CD8-positive, alpha-beta memory T cell (primary cell): ENCODE measurements at regions not wholly inside any gene's neighbourhood (a gene's known extent, or its start where the extent isn't known, plus 50 kb on each side); places are given as distances from the start of the nearest gene placed in this dataset.
A peak's percentile ranks its signal among the peaks of the same experiment; 100 is the strongest.

Experiments used
- CTCF ChIA-PET: fragments of 350-600 bp; sonication (Branson Sonifier 250); formaldehyde crosslinking; loops from one replicate; lab custom pipeline; 2021; ENCODE audit warnings: antibody characterized with exemption; lab: Charles Lee
- POLR2A ChIA-PET: fragments of 350-600 bp; sonication (Branson Sonifier 250); formaldehyde crosslinking; loops from one replicate; lab custom pipeline; 2021; ENCODE audit warnings: antibody characterized with exemption; lab: Charles Lee
- DNase-seq, 5 donors: peaks; one replicate each; pipeline versions ENCODE4 v3.0.0 to v3.0.0-alpha.2; 2020 to 2022; ENCODE audit warnings: mixed read lengths in 1 of 5
- H3K27ac ChIP-seq: one replicate; pipeline ENCODE4 v1.7.0; 2013; ENCODE audit warnings: low read depth, mild to moderate bottlenecking, low read length, moderate library complexity
- H3K27me3 ChIP-seq: 2 replicates; pipeline ENCODE4 v1.7.0; 2013; ENCODE audit warnings: low read length, mild to moderate bottlenecking; ENCODE audit not compliant: insufficient read depth, poor library complexity, severe bottlenecking
- H3K36me3 ChIP-seq: 2 replicates; pipeline ENCODE4 v1.7.0; 2013; ENCODE audit warnings: mild to moderate bottlenecking, low read length, moderate library complexity; ENCODE audit not compliant: insufficient read depth
- H3K4me1 ChIP-seq: 2 replicates; pipeline ENCODE4 v1.7.0; 2013; ENCODE audit warnings: mild to moderate bottlenecking, low read length, moderate library complexity; ENCODE audit not compliant: insufficient read depth
- H3K4me3 ChIP-seq: 2 replicates; pipeline ENCODE4 v1.7.0; 2013; ENCODE audit warnings: mild to moderate bottlenecking, low read length
- H3K9me3 ChIP-seq: 2 replicates; pipeline ENCODE4 v1.7.0; 2013; ENCODE audit warnings: mild to moderate bottlenecking, low read length
- H3K27ac Mint-ChIP-seq, 8 donors: one replicate each; pipeline ENCODE4 v1.8.0; 2020 to 2021; ENCODE audit warnings: mixed read lengths in 8 of 8, mild to moderate bottlenecking in 6 of 8, inconsistent platforms in 3 of 8, moderate library complexity in 3 of 8
- H3K27me3 Mint-ChIP-seq, 2 donors: one replicate each; pipeline ENCODE4 v1.8.0; 2020 to 2021; ENCODE audit warnings: mixed read lengths in 2 of 2, mild to moderate bottlenecking in 1 of 2, moderate library complexity in 1 of 2
- H3K36me3 Mint-ChIP-seq, 3 donors: one replicate each; pipeline ENCODE4 v1.8.0; 2020 to 2021; ENCODE audit warnings: mixed read lengths in 3 of 3, inconsistent platforms in 1 of 3, mild to moderate bottlenecking in 1 of 3
- H3K4me1 Mint-ChIP-seq, 3 donors: one replicate each; pipeline ENCODE4 v1.8.0; 2020 to 2021; ENCODE audit warnings: mixed read lengths in 3 of 3, inconsistent platforms in 1 of 3, mild to moderate bottlenecking in 1 of 3
- H3K4me3 Mint-ChIP-seq, 7 donors: one replicate each; pipeline ENCODE4 v1.8.0; 2020 to 2021; ENCODE audit warnings: mixed read lengths in 7 of 7, mild to moderate bottlenecking in 6 of 7, moderate library complexity in 4 of 7, inconsistent platforms in 2 of 7
- H3K9me3 Mint-ChIP-seq, 5 donors: one replicate each; pipeline ENCODE4 v1.8.0; 2020 to 2022; ENCODE audit warnings: mixed read lengths in 5 of 5, mild to moderate bottlenecking in 3 of 5, moderate library complexity in 2 of 5, inconsistent platforms in 1 of 5

GRCh38 chr2:147037048-147037447, 807.8 kb upstream of the ACVR2A start:
- H3K27me3 ChIP-seq: no peaks in the 10 kb centered on the region
- H3K27ac ChIP-seq: no peak overlapping the region
- peaks cover 0 to 5% (median 0%) of the 10 kb centered on the region in 3 donors for H3K4me1 Mint-ChIP-seq
- DNase-seq: no peak
- peaks cover 0 to 2% (median 0%) of the 10 kb centered on the region in 3 donors for H3K36me3 Mint-ChIP-seq
- no peak overlapping the region for H3K4me3 ChIP-seq
- ChIA-PET POLR2A (no interaction called here), CTCF (no interaction called here)
- peaks cover 0 to 3% (median 0%) of the 10 kb centered on the region in 5 donors for H3K9me3 Mint-ChIP-seq
- no peaks in the 10 kb centered on the region for H3K27me3 Mint-ChIP-seq
- H3K4me1 ChIP-seq: no peaks in the 10 kb centered on the region
- H3K9me3 ChIP-seq: no peaks in the 10 kb centered on the region
- H3K4me3 Mint-ChIP-seq: peak overlapping the region in 1 of 7 donors; percentile 37
- peak overlapping the region in 1 of 8 donors; percentile 66 for H3K27ac Mint-ChIP-seq
- no peaks in the 10 kb centered on the region for H3K36me3 ChIP-seq

GRCh38 chr2:147033044-147033443, 811.8 kb upstream of the ACVR2A start:
- H3K4me1 Mint-ChIP-seq: peaks cover 0 to 5% (median 0%) of the 10 kb centered on the region in 3 donors
- H3K9me3 Mint-ChIP-seq: peaks cover 0 to 2% (median 0%) of the 10 kb centered on the region in 5 donors
- no peaks in the 10 kb centered on the region for H3K27me3 Mint-ChIP-seq
- POLR2A ChIA-PET: no interaction called here
- no peaks in the 10 kb centered on the region for H3K4me1 ChIP-seq
- H3K4me3 Mint-ChIP-seq: no peak overlapping the region
- H3K27ac ChIP-seq: no peak overlapping the region
- H3K36me3 Mint-ChIP-seq: peaks cover 0 to 2% (median 0%) of the 10 kb centered on the region in 3 donors
- CTCF ChIA-PET: no interaction called here
- no peak for DNase-seq
- H3K9me3 ChIP-seq: no peaks in the 10 kb centered on the region
- no peaks in the 10 kb centered on the region for H3K36me3 ChIP-seq
- H3K27me3 ChIP-seq: no peaks in the 10 kb centered on the region
- no peak overlapping the region for H3K4me3 ChIP-seq
- H3K27ac Mint-ChIP-seq: no peak overlapping the region

DNA sequence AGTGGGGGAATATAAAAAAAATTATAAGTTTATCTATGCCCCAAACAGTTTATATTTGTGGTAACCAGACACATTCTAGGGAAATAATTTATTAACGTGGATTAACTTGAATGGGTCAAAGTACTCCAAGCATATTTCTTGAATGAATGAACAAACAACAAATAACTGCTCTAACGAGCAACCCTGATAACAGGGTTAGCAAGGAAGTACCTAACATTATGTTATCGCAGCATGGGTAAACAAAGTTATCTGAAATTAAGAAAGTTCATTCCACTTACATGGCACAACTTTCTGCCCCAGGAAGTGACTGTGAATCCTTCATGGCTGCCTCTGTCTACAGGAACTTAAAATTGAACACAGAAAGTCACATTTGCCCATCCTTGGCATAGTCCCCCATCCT, 812.9 kb upstream of the ACVR2A start:
- POLR2A ChIA-PET: no interaction called here
- peaks cover 0 to 1% of the 10 kb centered on the region in 2 donors for H3K27me3 Mint-ChIP-seq
- H3K27me3 ChIP-seq: no peaks in the 10 kb centered on the region
- no peaks in the 10 kb centered on the region for H3K9me3 ChIP-seq
- H3K4me1 ChIP-seq: no peaks in the 10 kb centered on the region
- DNase-seq: no peak
- H3K27ac ChIP-seq: no peak overlapping the region
- peaks cover 0 to 1% (median 0%) of the 10 kb centered on the region in 3 donors for H3K4me1 Mint-ChIP-seq
- H3K27ac Mint-ChIP-seq: no peak overlapping the region
- H3K36me3 Mint-ChIP-seq: peaks cover 0 to 2% (median 0%) of the 10 kb centered on the region in 3 donors
- no peak overlapping the region for H3K4me3 ChIP-seq
- H3K4me3 Mint-ChIP-seq: no peak overlapping the region
- CTCF ChIA-PET: no interaction called here
- peaks cover 0 to 2% (median 0%) of the 10 kb centered on the region in 5 donors for H3K9me3 Mint-ChIP-seq
- H3K36me3 ChIP-seq: no peaks in the 10 kb centered on the region

DNA sequence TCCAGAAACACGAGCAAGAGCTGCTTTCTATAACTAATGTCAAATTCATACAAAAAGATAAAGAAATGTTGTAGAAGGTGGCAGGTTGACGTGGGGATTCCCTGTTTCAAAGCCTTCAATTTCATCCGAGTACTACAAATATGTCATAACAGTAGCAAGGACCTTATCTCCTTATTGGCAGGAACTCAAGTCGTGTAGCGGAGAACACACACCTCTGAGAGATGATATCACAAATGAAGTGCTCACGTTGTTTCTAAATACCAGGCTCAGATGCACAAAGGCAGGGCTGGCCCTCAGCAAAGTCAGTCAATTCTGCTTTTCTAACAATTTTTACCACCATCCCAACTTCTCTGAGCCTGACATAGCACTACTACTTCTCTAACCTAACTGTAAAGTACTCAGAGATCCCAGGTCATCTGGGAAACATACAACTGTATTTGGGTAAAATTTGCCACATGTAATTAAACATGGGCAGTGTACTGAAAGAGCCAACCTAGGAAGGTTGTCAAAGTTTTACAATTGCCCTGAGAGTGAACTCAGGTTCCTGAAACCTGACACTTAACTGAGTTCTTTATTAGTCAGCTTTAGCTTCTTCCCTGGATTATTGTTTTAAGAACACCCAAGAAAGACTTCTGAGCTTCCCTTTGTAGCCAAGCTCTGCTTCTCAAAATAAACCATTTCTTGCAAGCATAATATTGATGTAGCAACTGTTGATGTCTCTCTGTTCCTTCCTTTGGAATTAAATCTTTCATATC, 813.7 kb upstream of the ACVR2A start:
- POLR2A ChIA-PET: no interaction called here
- CTCF ChIA-PET: no interaction called here
- peaks cover 0 to 2% (median 0%) of the 10 kb centered on the region in 3 donors for H3K36me3 Mint-ChIP-seq

GRCh38 chr2:147027436-147027835, 817.4 kb upstream of the ACVR2A start:
- Mint-ChIP-seq H3K9me3 (peaks cover 5 to 13% (median 8%) of the 10 kb centered on the region in 5 donors), H3K27ac (no peak overlapping the region), H3K36me3 (peaks cover 0 to 3% (median 1%) of the 10 kb centered on the region in 3 donors), H3K4me3 (no peak overlapping the region), H3K27me3 (peaks cover 0 to 1% of the 10 kb centered on the region in 2 donors), H3K4me1 (no peaks in the 10 kb centered on the region)
- H3K36me3 ChIP-seq: no peaks in the 10 kb centered on the region
- no peak overlapping the region for H3K27ac ChIP-seq
- no peaks in the 10 kb centered on the region for H3K27me3 ChIP-seq
- no peak for DNase-seq
- H3K4me1 ChIP-seq: no peaks in the 10 kb centered on the region
- H3K9me3 ChIP-seq: peaks cover 1% of the 10 kb centered on the region
- ChIA-PET CTCF (no interaction called here), POLR2A (no interaction called here)
- no peak overlapping the region for H3K4me3 ChIP-seq

More for the DNA sequence above, 813.7 kb upstream of the ACVR2A start:
- Histone ChIP-seq H3K9me3 (no peaks in the 10 kb centered on the region), H3K27ac (no peak overlapping the region), H3K4me1 (no peaks in the 10 kb centered on the region), H3K36me3 (no peaks in the 10 kb centered on the region), H3K27me3 (no peaks in the 10 kb centered on the region), H3K4me3 (no peak overlapping the region)
- Mint-ChIP-seq H3K4me3 (no peak overlapping the region), H3K27ac (no peak overlapping the region), H3K9me3 (peaks cover 0 to 2% (median 0%) of the 10 kb centered on the region in 5 donors), H3K4me1 (no peaks in the 10 kb centered on the region), H3K27me3 (peaks cover 0 to 1% of the 10 kb centered on the region in 2 donors)
- no peak for DNase-seq

DNA sequence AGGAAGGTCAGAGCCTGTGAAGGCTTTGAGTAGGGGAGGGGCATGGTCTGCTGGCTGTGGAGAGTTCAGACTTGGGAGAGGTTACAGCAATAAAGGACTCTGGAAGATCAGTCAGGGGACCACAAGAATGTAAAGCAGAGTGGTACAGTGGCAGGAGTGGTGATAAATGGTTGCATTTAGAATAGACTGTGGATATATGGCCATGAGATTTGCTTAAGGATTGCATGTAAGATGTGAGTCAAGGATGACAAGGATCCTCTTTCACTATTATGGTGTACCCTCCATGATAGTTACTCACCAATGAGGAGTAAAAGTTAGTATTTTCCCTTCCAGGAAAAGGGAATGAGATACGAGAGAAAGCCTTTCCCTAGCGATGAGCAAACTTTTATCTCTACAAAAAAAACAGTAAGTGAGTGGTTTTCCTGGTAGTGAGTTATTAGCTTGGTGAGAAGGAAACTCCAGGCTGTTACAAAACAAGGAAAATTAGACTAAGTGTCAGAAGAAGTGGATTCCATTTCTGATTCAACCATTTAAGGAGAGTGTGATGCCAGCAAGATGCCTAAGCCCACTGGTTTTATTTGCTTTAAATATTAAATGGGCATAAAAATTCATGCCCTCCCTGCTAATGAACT, 818.0 kb upstream of the ACVR2A start:
- H3K4me3 ChIP-seq: no peak overlapping the region
- CTCF ChIA-PET: no interaction called here
- peaks cover 5% of the 10 kb centered on the region for H3K9me3 ChIP-seq
- Mint-ChIP-seq H3K4me1 (no peaks in the 10 kb centered on the region), H3K27me3 (peaks cover 0 to 1% of the 10 kb centered on the region in 2 donors), H3K36me3 (peaks cover 0 to 3% (median 0%) of the 10 kb centered on the region in 3 donors), H3K27ac (no peak overlapping the region), H3K9me3 (peaks cover 5 to 17% (median 12%) of the 10 kb centered on the region in 5 donors), H3K4me3 (no peak overlapping the region)
- H3K27me3 ChIP-seq: no peaks in the 10 kb centered on the region
- DNase-seq: no peak
- H3K4me1 ChIP-seq: no peaks in the 10 kb centered on the region
- no peaks in the 10 kb centered on the region for H3K36me3 ChIP-seq
- POLR2A ChIA-PET: no interaction called here
- no peak overlapping the region for H3K27ac ChIP-seq

DNA sequence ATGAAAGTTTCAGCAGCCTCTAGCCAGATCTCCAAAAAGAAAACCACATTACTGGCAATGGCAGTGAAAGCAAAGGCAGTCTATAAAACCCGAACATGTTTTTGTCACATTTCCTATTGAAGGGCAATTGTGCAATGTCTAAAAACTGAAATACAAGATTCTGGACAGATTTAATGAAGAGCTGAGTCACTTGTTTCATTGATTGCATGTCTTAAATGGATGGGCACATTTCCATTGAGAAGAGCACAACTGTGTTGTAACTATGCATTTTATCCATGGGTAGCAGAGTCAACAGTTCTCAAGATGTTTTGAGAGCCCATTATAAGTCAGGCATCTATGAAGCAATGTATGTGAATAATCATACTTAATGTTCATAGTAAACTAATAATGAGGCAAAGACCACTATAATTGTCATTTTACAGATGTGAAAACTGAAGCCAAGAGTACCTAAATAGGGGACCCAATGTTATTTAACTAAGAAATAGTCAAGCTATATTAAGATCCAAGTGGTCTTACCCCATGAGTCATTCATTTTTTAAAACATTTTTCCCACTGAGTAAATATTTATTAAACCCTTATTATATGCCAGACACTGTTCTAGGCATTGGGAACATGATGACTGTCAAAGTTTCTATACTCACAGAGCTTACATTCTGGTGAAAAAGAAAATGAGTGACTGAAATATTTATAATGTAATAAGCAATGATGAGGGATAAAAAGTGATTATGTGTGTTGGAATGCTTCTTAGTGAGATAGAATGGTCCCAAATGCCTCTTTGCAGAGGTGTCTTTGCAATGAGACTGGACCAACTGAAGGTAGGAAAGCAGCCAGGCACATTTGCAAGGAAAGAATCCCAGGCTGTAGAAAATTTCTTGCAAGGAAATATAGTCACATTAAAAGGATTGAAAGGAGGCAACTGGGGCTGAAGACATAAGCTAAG, 818.9 kb upstream of the ACVR2A start:
- POLR2A ChIA-PET: no interaction called here
- H3K4me1 Mint-ChIP-seq: no peaks in the 10 kb centered on the region
- Histone ChIP-seq H3K27ac (no peak overlapping the region), H3K4me1 (no peaks in the 10 kb centered on the region), H3K36me3 (no peaks in the 10 kb centered on the region), H3K27me3 (no peaks in the 10 kb centered on the region), H3K9me3 (peaks cover 5% of the 10 kb centered on the region), H3K4me3 (no peak overlapping the region)
- peaks cover 8 to 17% (median 12%) of the 10 kb centered on the region in 5 donors for H3K9me3 Mint-ChIP-seq
- no peak for DNase-seq
- H3K36me3 Mint-ChIP-seq: peaks cover 0 to 3% (median 0%) of the 10 kb centered on the region in 3 donors
- CTCF ChIA-PET: no interaction called here
- no peak overlapping the region for H3K27ac Mint-ChIP-seq
- H3K27me3 Mint-ChIP-seq: peaks cover 0 to 3% of the 10 kb centered on the region in 2 donors
- H3K4me3 Mint-ChIP-seq: no peak overlapping the region
